Stomach (tissue), 4 donors: ENCODE measurements at regions not wholly inside any gene's neighbourhood (a gene's known extent, or its start where the extent isn't known, plus 50 kb on each side); places are given as distances from the start of the nearest gene placed in this dataset.

Source experiments
- CTCF ChIP-seq, 7 experiments: fragments of 450-650 bp in 4 of 7; fragments of 200-600 bp in 3 of 7; sonication (generic) in 3 of 7; IDR thresholded peaks; one replicate each; pipeline ENCODE4 v1.5.1; 2016 to 2019; ENCODE audit warnings: antibody characterized with exemption in 7 of 7, control low read depth in 2 of 7, mild to moderate bottlenecking in 1 of 7
- POLR2A ChIP-seq, 4 donors: fragments of 450-650 bp; IDR thresholded peaks; one replicate each; pipeline ENCODE4 v1.6.1; 2016; ENCODE audit warnings: antibody characterized with exemption in 4 of 4, control low read depth in 2 of 4, mild to moderate bottlenecking in 1 of 4, moderate library complexity in 1 of 4

GRCh38 chr13:73687929-73688328 lies 446.3 kb downstream of the KLF12 start:
- TF ChIP-seq CTCF (IDR thresholded peaks at IDR 0.05), result no peak
- TF ChIP-seq POLR2A (IDR thresholded peaks at IDR 0.05), result no peak
